MM.1S (cell line): ENCODE measurements at regions not wholly inside any gene's neighbourhood (a gene's known extent, or its start where the extent isn't known, plus 50 kb on each side); places are given as distances from the start of the nearest gene placed in this dataset.

ENCODE experiments used
- DNase-seq: peaks from one replicate; pipeline ENCODE4 v3.0.0-alpha.2; 2015
- H2AFZ ChIP-seq: fragments of 300-600 bp; sonication (generic); 2 replicates; pipeline ENCODE4 v1.6.0; 2016; ENCODE audit warnings: antibody characterized with exemption, low read length
- H3F3A ChIP-seq: fragments of 300-600 bp; sonication (generic); 2 replicates; pipeline ENCODE4 v1.6.1; 2016; ENCODE audit warnings: mild to moderate bottlenecking, antibody characterized with exemption, low read length, moderate library complexity, mixed read lengths; ENCODE audit not compliant: insufficient read depth
- H3K27ac ChIP-seq: fragments of 300-600 bp; sonication (generic); 2 replicates; pipeline ENCODE4 v1.5.1; 2016; ENCODE audit warnings: mild to moderate bottlenecking, low read length
- H3K27me3 ChIP-seq: fragments of 300-600 bp; sonication (generic); replicated peaks from 2 replicates; pipeline ENCODE4 v1.6.0; 2016; ENCODE audit warnings: low read length; ENCODE audit not compliant: insufficient read depth
- H3K36me3 ChIP-seq: fragments of 300-600 bp; sonication (generic); replicated peaks from 2 replicates; pipeline ENCODE4 v1.6.1; 2016; ENCODE audit warnings: mild to moderate bottlenecking, low read length, mixed read lengths; ENCODE audit not compliant: insufficient read depth
- H3K4me1 ChIP-seq: fragments of 300-600 bp; sonication (generic); 2 replicates; pipeline ENCODE4 v1.6.1; 2016; ENCODE audit warnings: low read length, mixed read lengths
- H3K4me2 ChIP-seq: fragments of 300-600 bp; sonication (generic); 2 replicates; pipeline ENCODE4 v1.6.0; 2016; ENCODE audit warnings: low read depth, low read length
- H3K4me3 ChIP-seq: fragments of 300-600 bp; sonication (generic); 2 replicates; pipeline ENCODE4 v1.5.1; 2016; ENCODE audit warnings: low read length, mixed read lengths
- H3K79me2 ChIP-seq: fragments of 300-600 bp; sonication (generic); 2 replicates; pipeline ENCODE4 v1.6.1; 2016; ENCODE audit warnings: mixed run types, low read length, mixed read lengths
- H3K9ac ChIP-seq: fragments of 300-600 bp; sonication (generic); 2 replicates; pipeline ENCODE4 v1.6.1; 2016; ENCODE audit warnings: low read length, mixed read lengths
- H3K9me2 ChIP-seq: fragments of 300-600 bp; sonication (generic); replicated peaks from 2 replicates; pipeline ENCODE4 v1.6.1; 2016; ENCODE audit warnings: mild to moderate bottlenecking, low read length, mixed read lengths; ENCODE audit not compliant: insufficient read depth
- H3K9me3 ChIP-seq: fragments of 300-600 bp; sonication (generic); replicated peaks from 2 replicates; pipeline ENCODE4 v1.6.1; 2016; ENCODE audit warnings: mild to moderate bottlenecking, low read length, mixed read lengths; ENCODE audit not compliant: insufficient read depth
- H4K20me1 ChIP-seq: fragments of 300-600 bp; sonication (generic); 2 replicates; pipeline ENCODE4 v1.6.1; 2016; ENCODE audit warnings: mild to moderate bottlenecking, low read length, moderate library complexity, mixed read lengths; ENCODE audit not compliant: insufficient read depth
- EZH2 ChIP-seq: fragments of 300-600 bp; sonication (generic); optimal IDR thresholded peaks from 2 replicates; pipeline ENCODE3; 2017; ENCODE audit warnings: low read depth, mild to moderate bottlenecking, antibody characterized with exemption, low read length, mixed read lengths
- EZH2phosphoT487 ChIP-seq: fragments of 300-600 bp; sonication (generic); IDR thresholded peaks from 2 replicates; pipeline ENCODE4 v1.6.1; 2018; ENCODE audit warnings: antibody characterized with exemption, low read length
- TF ChIP-seq, protein P1 (sequence below): fragments of 300-600 bp; sonication (generic); IDR thresholded peaks from 2 replicates; pipeline ENCODE4 v1.5.1; 2016; ENCODE audit warnings: antibody characterized with exemption, low read length, mixed read lengths

- no peak overlapping the region for H3K4me2 ChIP-seq
- no peaks in the 10 kb centered on the region for H3K79me2 ChIP-seq
- no peaks in the 10 kb centered on the region for H3F3A ChIP-seq
- no peak overlapping the region for H3K27ac ChIP-seq
- no peaks in the 10 kb centered on the region for H3K4me1 ChIP-seq
- no peak overlapping the region for H3K4me3 ChIP-seq
- H4K20me1 ChIP-seq: no peaks in the 10 kb centered on the region
- no peak overlapping the region for H2AFZ ChIP-seq
- no peaks in the 10 kb centered on the region for H3K9me3 ChIP-seq
- H3K9me2 ChIP-seq: no peaks in the 10 kb centered on the region
- H3K27me3 ChIP-seq: no peaks in the 10 kb centered on the region
- H3K36me3 ChIP-seq: no peaks in the 10 kb centered on the region
- TF ChIP-seq EZH2: no peak
- TF ChIP-seq, protein P1, sequence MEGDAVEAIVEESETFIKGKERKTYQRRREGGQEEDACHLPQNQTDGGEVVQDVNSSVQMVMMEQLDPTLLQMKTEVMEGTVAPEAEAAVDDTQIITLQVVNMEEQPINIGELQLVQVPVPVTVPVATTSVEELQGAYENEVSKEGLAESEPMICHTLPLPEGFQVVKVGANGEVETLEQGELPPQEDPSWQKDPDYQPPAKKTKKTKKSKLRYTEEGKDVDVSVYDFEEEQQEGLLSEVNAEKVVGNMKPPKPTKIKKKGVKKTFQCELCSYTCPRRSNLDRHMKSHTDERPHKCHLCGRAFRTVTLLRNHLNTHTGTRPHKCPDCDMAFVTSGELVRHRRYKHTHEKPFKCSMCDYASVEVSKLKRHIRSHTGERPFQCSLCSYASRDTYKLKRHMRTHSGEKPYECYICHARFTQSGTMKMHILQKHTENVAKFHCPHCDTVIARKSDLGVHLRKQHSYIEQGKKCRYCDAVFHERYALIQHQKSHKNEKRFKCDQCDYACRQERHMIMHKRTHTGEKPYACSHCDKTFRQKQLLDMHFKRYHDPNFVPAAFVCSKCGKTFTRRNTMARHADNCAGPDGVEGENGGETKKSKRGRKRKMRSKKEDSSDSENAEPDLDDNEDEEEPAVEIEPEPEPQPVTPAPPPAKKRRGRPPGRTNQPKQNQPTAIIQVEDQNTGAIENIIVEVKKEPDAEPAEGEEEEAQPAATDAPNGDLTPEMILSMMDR: no peak
- TF ChIP-seq EZH2phosphoT487: no peak
- no peak for DNase-seq
- no peak overlapping the region for H3K9ac ChIP-seq
Measured at GRCh38 chr11:130592056-130592455, 143.6 kb downstream of the ADAMTS15 start.

- Histone ChIP-seq H3K4me2 (no peak overlapping the region), H2AFZ (no peak overlapping the region)
Measured at GRCh38 chr11:130593064-130593463, 144.6 kb downstream of the ADAMTS15 start.

DNA sequence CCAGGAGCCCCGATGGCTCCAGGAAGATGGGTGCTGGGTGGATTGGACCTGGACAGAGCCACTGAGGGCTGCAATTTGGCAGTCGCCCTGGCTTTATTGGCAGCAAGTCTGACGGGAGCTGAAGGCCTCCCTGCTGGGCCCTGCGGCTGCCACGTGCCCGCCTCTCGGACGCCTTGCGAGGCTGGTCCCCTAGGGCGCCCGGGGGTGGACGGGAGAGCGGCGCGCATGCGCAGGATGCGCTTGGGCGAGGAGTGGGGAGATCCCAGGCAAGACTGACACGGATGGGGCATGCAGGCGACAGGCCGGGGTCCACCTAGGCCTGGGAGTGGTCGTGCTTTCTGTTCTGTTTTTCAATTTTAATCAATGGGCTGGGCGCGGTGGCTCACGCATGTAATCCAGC lies 150.0 kb downstream of the ADAMTS15 start:
- Histone ChIP-seq H2AFZ (no peak overlapping the region), H3K9me2 (no peaks in the 10 kb centered on the region), H3K9me3 (no peaks in the 10 kb centered on the region), H3K36me3 (no peaks in the 10 kb centered on the region), H3F3A (no peaks in the 10 kb centered on the region), H3K27ac (no peak overlapping the region), H3K4me3 (no peak overlapping the region), H4K20me1 (no peaks in the 10 kb centered on the region), H3K9ac (no peak overlapping the region), H3K4me1 (0 out of 2 replicates have a peak, but pooled peaks cover 2% of the 10 kb centered on the region), H3K79me2 (no peaks in the 10 kb centered on the region), H3K27me3 (no peaks in the 10 kb centered on the region), H3K4me2 (no peak overlapping the region)
- TF ChIP-seq, protein P1: no peak
- no peak for TF ChIP-seq EZH2phosphoT487
- no peak for TF ChIP-seq EZH2
- no peak for DNase-seq

More at GRCh38 chr11:130593064-130593463, 144.6 kb downstream of the ADAMTS15 start:
- Histone ChIP-seq H3K4me3 (no peak overlapping the region), H3K9ac (no peak overlapping the region), H3K4me1 (no peaks in the 10 kb centered on the region), H3K9me3 (no peaks in the 10 kb centered on the region), H3K79me2 (no peaks in the 10 kb centered on the region), H3K27me3 (no peaks in the 10 kb centered on the region), H3K27ac (no peak overlapping the region), H3F3A (no peaks in the 10 kb centered on the region), H3K9me2 (no peaks in the 10 kb centered on the region), H4K20me1 (no peaks in the 10 kb centered on the region), H3K36me3 (no peaks in the 10 kb centered on the region)
- no peak for DNase-seq
- TF ChIP-seq EZH2phosphoT487: no peak
- TF ChIP-seq, protein P1: no peak
- TF ChIP-seq EZH2: no peak
